Endodermal cell (in vitro differentiated cells): ENCODE measurements at regions not wholly inside any gene's neighbourhood (a gene's known extent, or its start where the extent isn't known, plus 50 kb on each side); places are given as distances from the start of the nearest gene placed in this dataset.

ENCODE experiments used
- DNase-seq: peaks from one replicate; pipeline ENCODE4 v3.0.0-alpha.2; 2017
- H3K27ac ChIP-seq: 2 replicates; pipeline ENCODE4 v1.5.1; 2013; ENCODE audit warnings: mild to moderate bottlenecking, low read depth, low read length, moderate library complexity
- H3K27me3 ChIP-seq: 2 replicates; pipeline ENCODE4 v1.6.1; 2013; ENCODE audit warnings: mild to moderate bottlenecking, low read length, moderate library complexity; ENCODE audit not compliant: insufficient read depth, control insufficient read depth, poor library complexity, severe bottlenecking
- H3K36me3 ChIP-seq: 2 replicates; pipeline ENCODE4 v1.7.0; 2013; ENCODE audit warnings: mild to moderate bottlenecking, low read length, moderate library complexity; ENCODE audit not compliant: control insufficient read depth, insufficient read depth
- H3K4me1 ChIP-seq: one replicate; pipeline ENCODE4 v1.7.0; 2013; ENCODE audit warnings: low read length; ENCODE audit not compliant: control insufficient read depth, insufficient read depth
- H3K4me3 ChIP-seq: 2 replicates; pipeline ENCODE4 v1.5.1; 2013; ENCODE audit warnings: mild to moderate bottlenecking, low read length, moderate library complexity
- H3K9ac ChIP-seq: 2 replicates; pipeline ENCODE4 v1.6.1; 2013; ENCODE audit warnings: mild to moderate bottlenecking, low read length, moderate library complexity; ENCODE audit not compliant: poor library complexity, severe bottlenecking; ENCODE audit errors: extremely low read depth
- H3K9me3 ChIP-seq: 2 replicates; pipeline ENCODE4 v1.6.1; 2013; ENCODE audit warnings: mild to moderate bottlenecking, low read length, moderate library complexity; ENCODE audit not compliant: control insufficient read depth
- H3K27ac Mint-ChIP-seq: 2 replicates; pipeline ENCODE4 v1.8.0; 2020; ENCODE audit warnings: mixed read lengths
- H3K27me3 Mint-ChIP-seq: 2 replicates; pipeline ENCODE4 v1.8.0; 2021; ENCODE audit warnings: mild to moderate bottlenecking, mixed read lengths; ENCODE audit not compliant: insufficient read depth
- H3K36me3 Mint-ChIP-seq: 2 replicates; pipeline ENCODE4 v1.8.0; 2020; ENCODE audit warnings: low read depth, mixed read lengths
- H3K4me1 Mint-ChIP-seq: 2 replicates; pipeline ENCODE4 v1.8.0; 2020; ENCODE audit warnings: mixed read lengths
- H3K4me3 Mint-ChIP-seq: 2 replicates; pipeline ENCODE4 v1.8.0; 2020; ENCODE audit warnings: mild to moderate bottlenecking, moderate library complexity, mixed read lengths
- H3K9me3 Mint-ChIP-seq: 2 replicates; pipeline ENCODE4 v1.8.0; 2020; ENCODE audit warnings: mild to moderate bottlenecking, mixed read lengths
- CTCF ChIP-seq: fragments of 200-600 bp; sonication (generic); conservative IDR thresholded peaks from 2 replicates; pipeline ENCODE4 v1.5.0; 2021; ENCODE audit warnings: antibody characterized with exemption, mild to moderate bottlenecking
- WGBS, 2 experiments: methylation state at CpG; one replicate each; pipeline versions ENCODE4 v1.1.5 to v1.1.7; 2013; ENCODE audit warnings: missing lambda C conversion rate in 2 of 2, mixed read lengths in 1 of 2; ENCODE audit not compliant: insufficient coverage in 1 of 2, insufficient read length in 1 of 2; 5-methylcytosine and 5-hydroxymethylcytosine counted together

- 82 to 95% methylated on average over 3 to 5 of the region's 5 CpGs for WGBS, 2 experiments
- H3K9ac ChIP-seq: no peak overlapping the region
- H3K9me3 ChIP-seq: no peaks in the 10 kb centered on the region
- H3K27ac ChIP-seq: no peak overlapping the region
- no peaks in the 10 kb centered on the region for H3K4me1 ChIP-seq
- no peak overlapping the region for H3K4me3 ChIP-seq
- DNase-seq: no peak
- Mint-ChIP-seq H3K27me3 (no peaks in the 10 kb centered on the region), H3K36me3 (no peaks in the 10 kb centered on the region), H3K4me1 (peaks cover 10% of the 10 kb centered on the region), H3K9me3 (peaks cover 7% of the 10 kb centered on the region), H3K27ac (no peak overlapping the region), H3K4me3 (no peak overlapping the region)
- H3K27me3 ChIP-seq: no peaks in the 10 kb centered on the region
- no peak for TF ChIP-seq CTCF
- H3K36me3 ChIP-seq: no peaks in the 10 kb centered on the region
Observed at GRCh38 chr16:58855291-58855863, 121.3 kb upstream of the GOT2 start.

GRCh38 chr16:58853854-58854791 is 120.0 kb upstream of the GOT2 start:
- no peak for DNase-seq
- H3K9me3 ChIP-seq: no peaks in the 10 kb centered on the region
- Mint-ChIP-seq H3K36me3 (no peaks in the 10 kb centered on the region), H3K4me3 (no peak overlapping the region), H3K27me3 (no peaks in the 10 kb centered on the region), H3K4me1 (peaks cover 17% of the 10 kb centered on the region), H3K9me3 (peaks cover 7% of the 10 kb centered on the region), H3K27ac (no peak overlapping the region)
- H3K4me3 ChIP-seq: no peak overlapping the region
- H3K27ac ChIP-seq: no peak overlapping the region
- H3K4me1 ChIP-seq: no peaks in the 10 kb centered on the region
- H3K36me3 ChIP-seq: no peaks in the 10 kb centered on the region
- no peaks in the 10 kb centered on the region for H3K27me3 ChIP-seq
- WGBS, 2 experiments: 68 to 87% methylated on average over 3 to 5 of the region's 6 CpGs
- no peak overlapping the region for H3K9ac ChIP-seq
- no peak for TF ChIP-seq CTCF

GRCh38 chr16:58850678-58851020 is 116.5 kb upstream of the GOT2 start:
- H3K27me3 ChIP-seq: no peaks in the 10 kb centered on the region
- H3K4me1 ChIP-seq: no peaks in the 10 kb centered on the region
- no peak overlapping the region for H3K9ac ChIP-seq
- no peak overlapping the region for H3K4me3 Mint-ChIP-seq
- H3K27me3 Mint-ChIP-seq: no peaks in the 10 kb centered on the region
- H3K27ac ChIP-seq: no peak overlapping the region
- H3K36me3 ChIP-seq: no peaks in the 10 kb centered on the region
- H3K27ac Mint-ChIP-seq: peak overlapping the region; percentile 27
- DNase-seq: no peak
- peaks cover 4% of the 10 kb centered on the region for H3K36me3 Mint-ChIP-seq
- no peak for TF ChIP-seq CTCF
- H3K9me3 ChIP-seq: peaks cover 6% of the 10 kb centered on the region
- H3K4me3 ChIP-seq: no peak overlapping the region
- H3K4me1 Mint-ChIP-seq: peaks cover 31% of the 10 kb centered on the region
- WGBS, 2 experiments: 87 to 100% methylated on average over 1 to 3 of the region's 3 CpGs
- H3K9me3 Mint-ChIP-seq: peaks cover 9% of the 10 kb centered on the region
